GM19372 (cell line): ENCODE measurements at regions not wholly inside any gene's neighbourhood (a gene's known extent, or its start where the extent isn't known, plus 50 kb on each side); places are given as distances from the start of the nearest gene placed in this dataset.

ENCODE experiments used
- ATAC-seq: cut with Tn5 transposase; IDR thresholded peaks from one replicate; pipeline ENCODE4 v1.9.1; 2021; ENCODE audit warnings: mild to moderate bottlenecking, low read depth, moderate library complexity; ENCODE audit not compliant: unreplicated experiment

DNA sequence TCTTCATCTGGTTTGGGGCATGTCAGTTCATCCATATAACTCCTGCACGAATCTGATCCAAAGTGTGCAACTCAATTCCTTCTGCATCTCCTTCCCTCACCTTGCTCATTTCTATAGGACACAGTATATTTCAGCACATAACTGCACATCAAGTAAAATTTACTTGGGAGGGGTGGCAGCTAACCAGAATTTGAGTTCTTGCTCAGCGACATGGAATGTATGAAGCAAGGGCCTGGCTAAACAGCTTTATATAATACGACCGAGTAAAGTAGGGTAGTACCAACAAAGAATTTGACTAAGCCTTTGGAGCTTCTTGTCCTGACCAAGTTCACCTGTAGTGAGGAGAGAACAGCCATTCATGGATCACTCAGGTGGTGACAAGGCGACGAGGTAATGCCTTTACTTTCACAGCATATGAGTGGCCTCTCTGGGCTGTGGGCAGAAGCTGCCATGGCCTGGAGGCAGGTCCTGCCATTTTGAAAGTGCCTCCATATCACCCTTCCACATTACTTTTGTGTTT, 570.2 kb upstream of the TNP1 start:
- ATAC-seq = no peak

DNA sequence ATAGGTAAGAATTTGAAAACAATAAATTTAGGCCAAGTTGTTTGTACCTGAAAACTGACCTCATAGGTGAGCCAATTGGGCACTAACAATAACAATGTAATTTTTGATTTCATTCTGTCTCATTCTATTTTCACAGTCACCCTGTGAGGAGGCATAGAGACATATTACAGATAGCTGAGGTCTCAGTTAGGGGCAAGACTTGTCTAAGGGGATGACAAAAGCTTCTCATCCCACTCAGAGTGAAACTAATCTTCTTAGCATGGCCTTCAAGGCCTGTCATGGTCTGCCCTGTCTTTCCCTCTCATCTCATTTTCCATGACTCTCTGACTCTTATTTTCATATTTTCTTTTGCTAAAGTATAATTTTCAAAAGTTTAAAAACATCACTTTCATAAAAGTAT, 562.0 kb upstream of the TNP1 start:
- no peak for ATAC-seq

DNA sequence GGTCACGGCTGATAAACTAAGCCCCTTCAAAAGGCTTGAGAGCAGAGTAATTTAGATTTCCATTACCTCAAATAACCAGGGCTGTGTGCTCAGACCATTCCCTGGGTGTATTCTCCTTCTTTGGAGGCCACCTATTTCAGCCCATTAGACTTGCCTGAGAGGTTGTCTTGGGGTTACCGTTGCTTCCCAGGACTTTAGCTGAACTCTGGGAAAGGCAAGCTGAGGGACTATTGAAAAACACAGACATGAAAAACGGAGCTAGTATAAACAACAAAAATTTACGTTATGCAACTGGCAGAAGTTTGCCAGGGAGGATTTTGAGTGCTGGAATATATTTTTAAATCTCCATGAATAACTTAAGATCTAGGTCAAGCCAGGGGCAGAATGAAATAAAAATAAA, 561.0 kb upstream of the TNP1 start:
- no peak for ATAC-seq

DNA sequence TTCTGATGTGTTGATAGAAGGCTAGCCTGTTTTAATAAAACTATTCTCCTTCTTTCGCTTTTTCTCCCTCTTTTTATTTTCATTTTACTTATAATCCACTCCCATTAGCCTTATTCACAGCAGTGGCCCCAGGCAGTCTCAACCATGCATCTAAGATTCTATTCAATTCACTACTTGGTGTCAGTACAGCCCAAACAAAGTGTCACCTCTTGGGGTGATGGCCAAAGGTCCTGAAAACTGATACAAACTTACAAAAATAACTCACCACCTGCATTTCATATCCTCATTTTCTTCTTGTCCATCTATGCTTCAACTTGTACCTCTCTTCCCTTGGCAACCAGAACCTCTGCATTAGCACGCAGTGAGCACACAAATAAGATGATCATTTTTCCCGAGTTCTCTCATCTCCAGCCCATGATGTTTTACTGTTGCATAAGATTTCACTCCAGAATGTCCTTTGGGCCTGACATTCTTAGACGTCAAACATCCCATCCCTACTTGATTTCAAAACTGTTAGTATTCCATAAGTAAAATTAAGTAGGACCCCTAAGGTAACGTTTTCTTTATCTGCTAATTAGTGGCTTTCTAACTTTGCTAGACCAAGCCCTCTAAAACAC, 559.3 kb upstream of the TNP1 start:
- no peak for ATAC-seq

DNA sequence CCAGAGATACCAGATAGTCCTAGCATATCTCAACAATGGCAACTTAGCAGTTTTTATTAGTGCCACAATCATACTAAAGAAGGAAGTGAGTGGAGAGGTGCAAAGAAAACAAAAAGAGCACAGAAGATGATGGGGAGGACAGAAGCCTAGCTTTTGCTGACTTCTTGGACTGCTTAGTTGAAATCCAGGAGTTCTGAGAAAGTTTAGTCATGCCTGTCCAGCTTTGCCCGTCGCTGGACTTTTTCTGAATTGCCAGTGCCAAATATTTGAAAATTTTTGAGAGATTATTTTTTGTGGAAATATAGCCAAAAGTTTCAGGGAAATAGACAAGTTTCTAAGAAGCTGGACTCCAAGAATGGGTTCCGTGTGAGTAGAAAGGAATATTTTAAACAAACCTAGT, 558.7 kb upstream of the TNP1 start:
- ATAC-seq = no peak

DNA sequence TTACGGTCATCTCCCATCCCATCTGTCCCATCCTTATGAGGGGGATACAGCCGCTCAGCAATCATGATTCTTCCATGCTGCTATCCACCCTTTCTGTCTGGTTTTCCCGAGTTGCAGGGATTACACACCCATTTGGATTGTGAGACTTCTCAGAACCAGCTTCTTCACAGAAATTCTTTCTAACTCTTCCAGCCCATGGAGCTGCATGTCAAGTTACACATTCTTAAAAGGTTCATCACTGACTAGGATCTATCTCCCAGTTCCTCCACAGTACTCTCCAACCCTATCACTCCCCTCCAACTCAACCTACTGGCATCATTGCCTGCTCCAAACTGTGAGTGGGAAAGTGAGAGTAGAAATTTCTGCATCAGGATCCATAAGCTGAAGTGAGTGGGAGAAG, 558.2 kb upstream of the TNP1 start:
- ATAC-seq = no peak

DNA sequence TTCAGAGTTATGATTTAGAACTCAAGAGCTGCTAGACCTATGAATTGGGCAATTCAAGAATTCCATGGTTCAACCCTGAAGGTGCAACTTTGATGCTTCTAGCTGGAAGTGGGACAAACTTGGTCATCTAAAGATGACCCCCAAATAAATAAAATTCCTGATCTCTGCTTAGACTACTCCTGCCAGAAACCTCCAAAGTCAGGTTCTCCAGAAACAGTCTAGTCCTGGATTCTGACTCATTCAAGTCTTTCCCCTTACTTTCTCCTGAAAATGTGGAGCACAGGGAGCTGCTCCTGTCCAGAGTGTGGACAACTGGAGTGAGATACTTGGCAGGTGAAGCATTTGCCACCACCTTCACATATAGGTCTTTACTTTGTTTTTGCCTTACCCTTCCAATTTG, 557.7 kb upstream of the TNP1 start:
- ATAC-seq = no peak

DNA sequence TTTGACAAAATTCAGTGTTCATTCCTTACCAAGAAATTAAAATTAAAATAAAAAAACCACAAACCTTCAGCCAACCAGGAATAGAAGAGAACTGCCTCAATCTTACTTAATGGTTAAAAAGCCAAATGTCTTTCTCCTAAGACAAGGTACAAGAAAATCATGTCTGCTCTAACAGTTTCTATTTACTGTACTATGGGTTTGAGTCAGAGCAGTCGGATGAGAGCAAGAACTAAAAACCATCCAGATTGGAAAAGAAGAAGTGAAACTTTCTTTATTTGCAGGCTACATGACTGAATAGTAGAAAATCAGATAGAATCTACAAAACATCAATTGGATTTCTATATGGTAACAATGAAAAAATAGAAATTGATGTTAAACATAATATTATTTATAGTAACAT, 555.5 kb upstream of the TNP1 start:
- peak; percentile 91 for ATAC-seq

DNA sequence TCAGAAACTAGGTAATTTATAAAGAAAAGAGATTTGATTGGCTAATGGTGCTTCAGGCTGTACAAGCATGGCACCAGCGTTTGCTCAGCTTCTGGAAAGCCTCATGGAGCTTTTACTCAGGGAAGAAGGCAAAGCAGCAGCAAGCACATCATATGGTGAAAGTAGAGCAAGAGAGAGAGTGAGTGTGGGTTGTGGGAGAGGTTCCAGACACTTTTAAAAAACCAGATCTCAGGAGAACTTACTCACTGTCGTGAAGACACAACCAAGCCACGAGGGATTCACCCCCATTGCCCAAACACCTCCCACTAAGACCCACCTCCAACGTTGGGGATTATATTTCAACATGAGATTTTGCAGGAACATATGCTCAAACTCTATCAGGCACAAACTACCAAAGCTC, 554.6 kb upstream of the TNP1 start:
- no peak for ATAC-seq

DNA sequence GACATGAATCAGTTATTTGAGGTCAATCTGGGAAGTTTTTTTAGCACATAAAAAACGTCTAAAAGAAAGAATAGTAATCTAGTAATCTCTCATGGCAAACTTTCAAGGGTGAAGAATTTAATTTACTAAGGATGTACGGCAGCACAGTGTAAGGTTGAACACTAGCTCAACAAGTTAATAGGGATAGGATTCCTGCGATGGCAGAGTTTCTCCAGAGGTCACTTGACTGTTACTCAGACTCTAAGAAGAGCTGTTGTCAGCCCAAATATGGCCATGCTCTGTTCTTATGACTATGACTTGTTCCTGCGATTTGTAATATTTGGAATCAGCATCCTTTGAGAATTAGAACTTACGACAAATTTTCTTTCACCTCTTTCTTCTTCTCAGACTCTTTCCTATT, 553.3 kb upstream of the TNP1 start:
- ATAC-seq = no peak

DNA sequence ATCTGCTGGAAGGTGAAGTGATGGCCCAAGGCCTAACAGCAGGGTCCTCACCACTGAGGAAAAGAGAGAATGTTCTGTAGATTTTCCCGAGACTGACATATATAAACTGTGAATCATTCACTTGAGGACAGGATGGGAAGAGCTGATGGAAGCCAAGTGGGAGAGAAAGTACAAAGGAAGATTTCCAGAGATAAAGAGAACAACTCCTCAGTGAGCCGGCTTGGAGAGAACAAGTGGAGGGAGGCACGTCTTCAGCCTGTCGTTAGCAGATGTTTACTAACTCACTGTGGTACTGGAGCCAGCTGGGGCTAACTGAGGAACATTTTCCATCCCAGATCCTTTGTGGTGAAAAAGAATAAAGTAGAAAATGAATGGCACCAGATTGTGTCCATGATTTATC, 552.9 kb upstream of the TNP1 start:
- ATAC-seq = no peak

DNA sequence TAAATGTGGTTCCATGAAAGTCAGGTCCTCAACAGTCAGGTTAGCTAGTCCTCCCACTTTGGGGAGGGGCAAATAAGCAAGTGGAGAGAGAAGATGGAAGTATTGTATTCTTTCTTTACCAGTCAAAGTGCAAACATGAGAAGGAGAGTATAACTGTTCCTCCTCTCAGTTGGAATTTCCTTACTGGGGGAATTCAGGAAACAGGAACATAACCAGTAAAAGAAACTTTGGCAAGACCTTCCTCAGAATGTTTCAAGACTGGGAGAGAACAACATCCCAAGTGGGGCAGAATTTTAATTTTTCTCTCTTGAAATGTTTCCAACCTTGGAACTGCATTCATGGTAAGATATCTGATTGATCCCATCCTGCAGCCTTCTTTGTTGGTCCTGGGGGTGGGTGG, 552.4 kb upstream of the TNP1 start:
- ATAC-seq = no peak

DNA sequence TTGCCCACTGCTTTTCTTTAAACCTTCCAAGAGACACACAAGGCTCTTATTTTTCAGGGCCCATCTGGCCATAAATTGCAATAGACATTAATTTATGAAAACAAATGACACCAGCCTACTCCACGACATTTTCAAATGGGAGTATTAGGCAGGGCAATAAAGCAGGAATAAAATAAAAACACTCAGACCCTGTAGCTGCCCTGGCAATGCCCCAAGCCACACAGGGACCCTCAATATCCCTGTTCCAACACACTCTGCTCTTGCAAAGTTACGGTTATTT, 550.8 kb upstream of the TNP1 start:
- ATAC-seq = no peak

DNA sequence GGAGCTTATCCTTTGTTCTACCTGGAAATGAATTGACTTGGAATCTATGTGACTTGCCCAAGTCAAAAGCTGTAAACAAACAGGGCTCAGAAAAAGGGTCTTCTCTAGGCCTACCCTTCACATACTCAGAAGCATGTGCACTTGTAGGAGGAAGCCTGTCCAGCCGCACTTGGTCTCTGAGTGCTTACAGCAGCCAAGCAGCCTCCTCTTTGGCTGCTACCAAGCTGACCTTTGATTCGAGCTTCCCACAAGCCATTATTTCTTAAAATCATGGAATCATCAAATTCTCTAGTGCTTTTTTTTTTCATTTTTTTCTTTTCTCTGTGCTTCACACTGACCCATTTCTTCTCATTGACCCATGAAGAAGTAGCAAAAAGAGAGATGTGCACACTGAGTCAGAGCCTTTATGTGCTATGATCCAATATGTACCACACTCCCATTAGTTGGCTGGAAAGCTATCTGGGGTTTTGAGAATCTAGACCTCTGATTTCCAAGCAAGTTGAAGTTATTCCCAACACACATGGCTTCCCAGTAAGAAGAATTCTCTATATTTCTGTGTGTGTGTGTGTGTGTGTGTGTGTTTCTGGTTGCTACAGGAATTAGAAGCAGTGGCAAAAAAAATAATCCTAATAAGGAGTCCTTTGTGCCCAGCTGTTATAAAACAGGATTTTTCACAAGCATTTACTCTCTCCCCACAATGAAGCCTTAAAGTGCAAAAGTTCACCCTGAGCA, 550.3 kb upstream of the TNP1 start:
- no peak for ATAC-seq

DNA sequence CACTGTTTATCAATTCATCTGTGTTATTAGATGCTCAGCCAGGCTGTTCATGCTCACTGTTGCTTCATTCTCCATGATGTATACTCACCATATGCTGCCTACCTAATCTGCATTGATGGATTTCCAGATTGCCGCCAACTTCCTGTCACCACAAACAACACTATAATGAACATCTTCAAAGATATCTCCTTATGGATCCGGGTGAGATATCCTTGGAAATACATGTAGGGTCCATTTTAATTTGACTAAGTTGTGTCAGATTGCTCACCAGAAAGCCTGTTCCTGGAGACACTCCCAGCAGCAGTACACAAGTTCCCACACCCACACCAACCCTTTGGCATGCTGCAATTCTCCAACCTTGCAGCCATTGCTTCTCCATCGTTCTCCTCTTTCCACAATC, 547.5 kb upstream of the TNP1 start:
- no peak for ATAC-seq

DNA sequence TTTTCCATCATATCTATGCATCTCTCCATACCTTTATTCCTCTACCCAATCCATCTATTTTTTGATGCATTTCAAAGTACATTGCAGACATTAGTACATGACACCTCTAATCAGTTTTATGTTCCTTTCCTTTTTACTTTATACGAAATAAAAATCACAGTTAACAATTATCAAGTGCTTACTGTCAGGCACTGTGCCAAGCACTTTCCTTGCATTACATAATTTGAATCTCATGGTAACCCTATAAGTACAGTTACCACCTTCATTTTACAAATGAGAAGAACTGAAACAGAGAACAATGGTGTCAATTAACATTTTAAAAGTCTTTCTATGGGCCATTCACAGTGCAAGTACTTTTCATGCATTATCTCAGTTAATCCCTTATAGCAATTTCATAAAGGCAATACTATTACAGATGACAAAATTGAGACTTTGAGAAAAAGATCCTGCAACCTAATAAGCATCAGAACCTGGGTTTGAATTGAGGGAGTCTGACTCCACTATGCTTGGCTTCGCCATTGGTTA, 544.4 kb upstream of the TNP1 start:
- ATAC-seq = no peak

DNA sequence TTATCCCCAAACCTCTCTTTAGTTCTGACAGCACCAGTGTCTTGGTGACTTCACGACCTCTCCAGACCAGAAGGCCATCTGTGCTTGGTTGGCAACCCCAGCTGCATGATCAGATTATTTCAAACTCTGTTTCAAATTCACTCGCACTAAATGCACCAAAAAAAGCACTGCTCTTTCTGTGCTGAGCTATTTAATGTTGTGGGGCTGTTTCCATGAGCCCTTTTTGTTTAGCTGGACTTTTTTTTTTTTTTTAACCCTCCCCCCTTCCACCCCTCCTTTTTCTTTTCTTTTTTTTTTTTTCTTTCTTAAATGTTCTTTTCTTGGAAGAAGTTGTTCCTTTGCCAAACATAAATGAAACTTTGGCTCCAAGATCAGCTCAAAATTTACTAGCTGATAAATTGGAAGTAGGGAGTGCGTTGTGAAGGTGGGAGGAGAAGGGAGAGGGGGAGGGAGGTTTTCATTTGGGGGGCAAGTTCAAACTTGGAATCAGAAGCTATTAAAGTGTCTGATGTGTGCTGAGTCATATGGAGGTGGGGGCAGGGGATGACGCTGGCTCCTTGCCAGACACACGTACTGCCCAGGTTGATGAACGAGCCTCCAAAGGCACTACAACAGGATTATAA, 543.0 kb upstream of the TNP1 start:
- no peak for ATAC-seq

DNA sequence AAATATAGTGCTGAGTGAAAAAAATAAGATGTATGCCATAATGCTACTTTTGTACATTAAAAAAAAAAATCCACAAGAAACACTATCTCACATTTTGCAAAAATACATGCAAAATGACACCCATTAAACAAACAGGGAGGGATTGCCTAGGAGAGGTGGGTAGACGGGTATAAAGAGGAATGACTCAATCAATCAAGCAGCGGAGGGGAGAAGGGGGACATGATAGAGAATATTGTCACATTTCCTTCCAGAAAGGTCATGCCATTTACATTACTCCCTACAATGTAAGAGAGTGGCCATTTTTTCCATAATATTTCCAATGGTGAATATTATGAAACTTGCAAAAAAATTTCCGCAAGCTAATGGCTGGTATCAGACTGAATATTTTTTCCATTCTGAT, 542.3 kb upstream of the TNP1 start:
- ATAC-seq = no peak

DNA sequence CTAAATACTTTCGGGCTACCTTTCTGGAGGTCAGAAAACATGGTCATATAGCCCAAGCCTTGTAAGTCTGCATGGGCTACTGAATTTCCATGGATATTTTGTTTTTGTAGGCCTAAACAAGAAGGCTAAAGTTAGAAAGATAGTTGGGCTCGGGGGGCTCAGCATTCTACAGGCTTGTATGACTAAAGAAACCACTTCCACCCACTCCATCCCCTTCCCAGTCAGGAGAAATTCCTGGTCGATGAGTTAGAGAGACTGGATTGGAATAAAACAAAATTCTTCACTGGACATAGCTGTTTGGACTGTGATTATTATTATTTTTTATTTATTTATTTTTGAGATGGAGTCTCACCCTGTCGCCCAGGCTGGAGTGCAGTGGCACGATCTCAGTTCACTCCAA, 539.4 kb upstream of the TNP1 start:
- ATAC-seq = no peak

DNA sequence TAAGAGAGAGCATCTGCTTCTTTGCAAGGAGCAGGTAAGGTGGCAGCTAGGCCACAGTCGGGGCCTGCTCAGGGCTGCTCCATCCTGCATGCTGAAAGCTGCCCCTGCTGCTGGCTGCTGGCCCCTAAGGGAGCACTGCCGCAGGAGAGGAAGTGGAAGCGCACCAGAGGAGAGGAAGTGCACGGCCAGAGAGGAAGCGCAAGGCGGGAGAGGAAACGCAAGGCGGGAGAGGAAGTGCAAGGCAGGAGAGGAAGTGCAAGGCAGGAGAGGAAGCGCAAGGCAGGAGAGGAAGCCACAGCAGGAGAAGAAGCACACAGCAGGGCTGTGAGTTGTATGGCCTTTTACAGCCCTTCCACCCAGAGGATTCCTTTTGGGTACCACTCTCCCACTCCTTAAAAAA, 539.0 kb upstream of the TNP1 start:
- no peak for ATAC-seq

DNA sequence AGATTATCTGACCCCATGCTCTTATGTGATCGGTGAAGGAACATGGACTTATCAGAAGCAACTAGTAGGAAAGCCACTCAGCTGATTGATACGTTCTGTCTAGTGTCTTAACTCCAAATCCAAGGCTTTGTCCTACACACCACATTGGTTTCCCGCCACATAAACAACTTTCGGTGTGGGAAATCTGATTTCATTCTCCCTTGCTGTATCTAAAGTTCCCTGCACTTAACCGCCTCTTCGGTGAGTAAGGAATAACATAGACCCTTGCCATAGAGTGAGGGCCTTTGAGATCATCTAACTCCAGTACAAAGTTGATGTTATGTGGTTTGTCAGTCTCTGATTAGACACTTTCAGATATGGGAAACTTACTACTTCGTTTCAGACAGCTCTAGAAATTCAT, 538.2 kb upstream of the TNP1 start:
- ATAC-seq = no peak

DNA sequence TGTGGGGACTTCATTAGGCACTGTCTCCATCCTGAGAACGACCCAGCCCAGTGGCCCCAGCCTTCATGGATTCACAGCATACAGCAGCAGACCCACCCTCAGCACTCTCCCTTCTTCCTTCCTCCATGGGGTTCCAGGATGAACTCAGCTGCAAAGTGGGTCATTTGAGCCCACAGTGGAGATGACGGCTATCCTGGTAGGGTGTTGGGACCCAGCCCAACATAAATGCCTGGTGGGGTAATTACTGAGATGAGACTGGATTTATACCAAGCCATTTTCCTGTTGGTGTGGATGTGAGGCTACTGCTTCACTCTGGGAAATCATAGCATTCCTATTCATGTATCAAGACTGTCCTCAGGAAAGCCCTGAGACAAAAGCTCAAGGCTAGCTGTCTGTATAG, 536.7 kb upstream of the TNP1 start:
- ATAC-seq = no peak
